T47D (cell line): ENCODE measurements at regions not wholly inside any gene's neighbourhood (a gene's known extent, or its start where the extent isn't known, plus 50 kb on each side); places are given as distances from the start of the nearest gene placed in this dataset.

Experiments
- DNase-seq, 2 experiments: peaks; one replicate each; pipeline versions ENCODE4 v3.0.0 to v3.0.0-alpha.2; 2011 to 2012; ENCODE audit warnings: low read depth in 1 of 2, low spot score in 1 of 2
- JUND ChIP-seq: IDR thresholded peaks from 2 replicates; pipeline ENCODE4 v1.6.1; 2012; ENCODE audit warnings: low read depth
- in situ Hi-C: cut with HindIII; loops from 2 replicates; pipeline ENCODE4 v1.10.0; 2016; ENCODE audit warnings: low sequenced_read_pairs, low pct_unique_long_range_greater_than_20kb

DNA sequence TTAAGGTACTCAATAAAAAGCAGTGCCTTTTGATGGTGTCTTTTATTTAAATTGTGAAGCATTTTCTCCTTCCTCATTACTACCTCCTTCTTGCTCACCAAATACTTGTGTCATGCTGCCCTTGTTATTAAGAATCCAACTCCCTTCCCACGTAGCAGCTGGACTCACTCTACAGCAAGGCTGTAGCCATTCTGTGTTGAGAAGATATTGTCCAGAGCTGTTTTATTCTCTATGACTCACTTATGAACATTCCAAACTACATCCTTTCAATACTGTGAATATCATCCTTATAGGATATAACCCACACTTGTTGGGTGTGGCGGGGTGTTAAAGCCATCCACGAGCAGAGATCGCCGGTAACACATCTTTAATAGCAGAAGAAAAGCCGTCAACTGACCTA lies 1671.5 kb upstream of the SLC10A2 start:
- in situ Hi-C loops, result no loop called here
- no peak for TF ChIP-seq JUND
- DNase-seq, result no peak

DNA sequence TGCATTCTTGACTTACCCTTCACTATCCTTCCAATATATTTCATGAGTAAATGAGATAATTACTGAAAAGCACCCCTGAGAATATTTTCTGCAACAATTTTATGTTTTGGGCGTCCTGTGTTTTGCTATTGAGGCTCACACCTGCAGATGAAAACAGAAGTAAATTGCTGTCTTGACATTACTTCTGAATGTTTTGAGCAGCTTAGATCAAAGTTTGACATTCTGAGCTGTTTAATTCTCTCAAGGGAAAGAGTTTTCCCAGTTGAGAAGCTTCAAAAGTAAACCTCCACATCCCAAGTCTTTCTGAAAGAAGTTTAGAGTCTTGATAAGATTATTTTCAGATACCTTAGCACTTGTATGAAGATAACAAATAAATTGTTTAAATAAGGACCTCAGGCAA lies 1667.2 kb upstream of the SLC10A2 start:
- in situ Hi-C loops, result no loop called here
- no peak for TF ChIP-seq JUND
- no peak for DNase-seq

DNA sequence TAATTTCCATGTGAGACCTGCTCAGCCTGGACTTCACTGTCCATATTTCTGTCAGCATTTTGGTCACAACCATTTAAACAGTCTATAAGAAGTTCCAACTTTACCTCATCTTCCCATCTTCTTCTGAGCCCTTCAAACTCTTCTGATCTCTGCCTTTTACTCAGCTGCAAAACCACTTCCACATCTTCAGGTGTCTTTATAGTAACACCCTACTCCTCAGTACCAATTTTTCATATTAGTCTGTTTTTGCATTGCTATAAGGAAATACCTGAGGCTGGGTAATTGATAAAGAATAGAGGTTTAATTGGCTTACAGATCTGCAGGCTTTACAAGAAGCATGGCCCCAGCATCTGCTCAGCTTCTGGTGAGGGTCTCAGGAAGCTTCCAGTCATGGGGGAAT lies 1648.9 kb upstream of the SLC10A2 start:
- in situ Hi-C loops, result no loop called here
- no peak for DNase-seq
- TF ChIP-seq JUND, result no peak

DNA sequence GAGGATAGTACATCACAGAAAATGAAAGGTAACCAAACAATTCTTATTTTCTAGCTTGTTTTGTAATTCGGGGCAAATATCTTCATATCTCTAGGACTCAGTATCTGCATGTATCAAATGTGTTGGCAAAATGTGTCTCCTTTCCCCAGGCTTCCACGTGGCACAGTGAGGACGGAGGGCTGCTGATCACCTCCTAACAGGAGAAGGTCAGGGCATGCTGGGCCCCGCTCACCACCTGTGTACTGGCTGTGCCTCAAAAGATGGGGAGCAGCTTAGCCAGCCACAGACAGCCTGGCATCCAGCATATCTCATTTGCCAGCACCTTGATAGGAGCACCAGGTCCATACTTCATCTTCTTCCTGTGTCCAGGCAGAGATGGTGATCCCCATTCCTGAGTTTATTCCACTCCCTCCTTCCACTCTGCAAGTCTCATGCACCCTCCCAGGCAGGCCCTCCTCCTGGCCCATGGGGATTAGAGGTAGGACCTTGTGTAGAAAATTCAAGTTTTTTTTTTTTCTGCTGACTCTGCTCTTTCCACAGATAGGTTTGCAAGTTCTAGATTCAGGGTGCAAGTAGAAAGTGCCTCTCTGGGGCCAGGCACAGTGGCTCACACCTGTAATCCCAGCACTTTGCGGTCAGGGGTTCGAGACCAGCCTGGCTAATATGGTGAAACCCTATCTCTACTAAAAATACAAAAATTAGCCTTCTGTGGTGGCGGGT lies 1639.0 kb upstream of the SLC10A2 start:
- DNase-seq, result no peak
- TF ChIP-seq JUND, result no peak
- in situ Hi-C loops, result no loop called here

DNA sequence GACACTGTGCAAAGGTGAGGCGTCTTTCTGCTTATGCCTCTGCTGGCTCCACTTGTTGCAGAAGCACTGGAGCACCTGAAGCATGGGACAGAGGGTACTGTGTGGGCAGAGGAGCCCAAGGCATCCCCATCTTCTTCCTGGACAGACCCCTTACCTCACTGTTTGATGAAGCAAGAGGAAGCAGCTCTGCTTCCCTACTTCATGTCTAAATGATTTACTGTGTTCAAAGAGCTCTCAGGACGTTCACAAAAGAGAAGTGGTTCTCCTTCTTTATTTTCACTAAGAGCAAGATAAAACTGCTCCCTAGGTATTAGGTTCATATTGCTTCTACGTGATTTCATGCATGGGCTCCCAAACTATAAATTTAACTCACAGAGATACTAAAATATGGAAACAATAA lies 1635.4 kb upstream of the SLC10A2 start:
- in situ Hi-C loops, result no loop called here
- no peak for DNase-seq
- TF ChIP-seq JUND, result no peak

DNA sequence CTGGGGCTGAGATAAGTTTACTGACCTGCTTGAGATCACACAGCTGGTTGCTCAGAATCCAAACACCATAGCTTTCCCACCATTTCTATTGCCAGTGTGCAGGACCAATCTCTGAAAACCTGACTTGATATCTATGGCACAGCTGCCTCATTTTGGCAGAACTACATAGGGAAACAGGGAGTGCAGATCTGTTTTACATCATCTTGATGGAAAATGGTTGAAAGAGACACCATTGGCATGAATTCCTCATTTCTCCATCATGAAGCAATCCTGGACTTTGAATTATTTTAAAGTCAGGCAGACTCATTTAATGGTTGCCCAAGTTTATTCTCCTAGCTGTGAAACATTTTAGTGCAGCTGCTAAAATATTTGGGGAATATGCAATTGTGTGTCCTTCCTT lies 1628.2 kb upstream of the SLC10A2 start:
- TF ChIP-seq JUND, result no peak
- in situ Hi-C loops, result no loop called here
- no peak for DNase-seq

DNA sequence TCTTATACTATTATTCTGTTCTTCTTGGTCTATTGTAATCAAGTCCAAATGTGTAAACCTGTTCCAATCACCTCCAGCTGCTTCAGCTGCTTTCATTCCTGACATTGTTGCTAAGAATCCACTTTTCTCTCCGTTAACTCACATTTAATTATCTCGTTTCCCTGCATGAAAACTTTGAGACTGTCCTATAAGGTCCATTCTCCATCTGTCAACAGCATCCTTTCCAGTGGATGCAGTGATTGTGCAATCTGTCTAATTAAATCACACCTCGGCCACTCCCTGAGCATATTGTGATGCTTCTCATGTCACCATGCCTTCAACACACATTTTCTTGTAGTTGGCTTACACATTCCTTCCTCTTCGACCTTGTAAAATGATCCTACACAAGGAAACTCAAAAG lies 1626.9 kb upstream of the SLC10A2 start:
- in situ Hi-C loops, result no loop called here
- TF ChIP-seq JUND, result no peak
- no peak for DNase-seq

DNA sequence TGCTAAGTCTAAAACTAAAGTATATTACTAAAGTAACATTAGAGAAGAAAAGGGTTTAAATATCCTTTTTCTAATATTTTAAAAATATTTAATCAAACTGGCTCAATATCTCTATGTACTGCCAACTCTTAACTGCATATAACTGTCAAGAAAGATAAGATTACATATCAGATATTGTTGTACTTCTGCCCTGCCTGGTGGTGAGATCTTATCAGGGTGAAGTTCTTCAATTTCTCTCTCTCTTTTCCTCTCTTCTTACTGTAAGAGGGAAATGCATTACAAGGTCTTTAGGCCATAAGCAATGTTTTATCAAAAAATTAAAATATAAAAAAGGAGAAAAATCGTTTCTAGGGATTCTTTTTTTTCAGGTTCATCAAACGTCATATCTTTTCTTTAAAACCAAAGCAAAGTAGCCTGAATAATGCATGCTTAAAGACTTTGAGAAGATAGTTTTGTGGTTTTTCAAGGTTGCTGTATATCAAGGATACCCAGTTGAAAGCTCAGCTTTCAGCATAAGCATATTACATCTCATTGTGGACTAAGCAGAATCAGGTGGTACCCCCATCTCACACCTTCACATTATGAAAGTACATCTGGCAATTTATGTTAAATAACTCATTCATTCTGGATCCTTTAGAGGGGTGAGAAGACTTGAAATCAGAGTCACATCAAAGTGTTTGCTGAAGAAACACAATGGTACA lies 1625.7 kb upstream of the SLC10A2 start:
- TF ChIP-seq JUND, result no peak
- in situ Hi-C loops, result no loop called here
- DNase-seq, result no peak

DNA sequence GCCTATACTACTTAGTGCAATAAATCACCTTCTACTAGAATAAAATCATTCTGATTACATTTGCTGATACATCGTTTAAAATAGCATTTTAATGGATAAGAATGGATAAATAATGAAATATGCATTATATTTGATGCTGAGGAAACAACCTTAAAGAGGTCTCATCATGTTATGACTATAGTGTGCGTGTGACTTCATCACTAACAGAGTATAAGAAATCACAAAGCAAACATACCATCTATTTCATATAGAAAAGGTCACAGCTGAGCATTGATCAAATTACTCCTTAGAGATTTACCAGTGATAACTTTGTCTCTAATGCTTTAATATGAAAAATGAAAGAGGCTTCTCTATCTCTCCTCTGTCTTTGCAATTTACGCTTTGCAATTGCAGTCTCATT lies 1620.3 kb upstream of the SLC10A2 start:
- in situ Hi-C loops, result no loop called here
- no peak for DNase-seq
- no peak for TF ChIP-seq JUND

DNA sequence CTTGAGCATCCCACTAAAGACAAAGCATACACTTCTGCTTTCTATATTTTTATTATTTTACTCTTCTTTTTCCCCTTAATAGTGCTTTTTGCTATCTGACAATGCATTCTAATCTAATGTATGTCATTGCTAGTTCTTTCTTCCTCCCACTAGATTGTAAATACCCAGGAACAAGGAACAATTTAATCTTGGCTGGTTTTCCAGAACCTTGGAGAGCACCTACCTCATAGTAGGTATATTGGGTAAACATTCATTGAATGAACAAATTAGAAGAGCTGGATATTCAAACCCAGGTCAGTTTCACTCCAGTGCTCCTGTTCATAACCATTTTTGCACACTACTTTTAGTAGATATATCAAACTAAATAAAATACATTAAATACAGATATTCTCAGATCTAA lies 1617.6 kb upstream of the SLC10A2 start:
- peak in 1 of 2 experiments; percentile 62 for DNase-seq
- no peak for TF ChIP-seq JUND
- in situ Hi-C loops, result no loop called here

DNA sequence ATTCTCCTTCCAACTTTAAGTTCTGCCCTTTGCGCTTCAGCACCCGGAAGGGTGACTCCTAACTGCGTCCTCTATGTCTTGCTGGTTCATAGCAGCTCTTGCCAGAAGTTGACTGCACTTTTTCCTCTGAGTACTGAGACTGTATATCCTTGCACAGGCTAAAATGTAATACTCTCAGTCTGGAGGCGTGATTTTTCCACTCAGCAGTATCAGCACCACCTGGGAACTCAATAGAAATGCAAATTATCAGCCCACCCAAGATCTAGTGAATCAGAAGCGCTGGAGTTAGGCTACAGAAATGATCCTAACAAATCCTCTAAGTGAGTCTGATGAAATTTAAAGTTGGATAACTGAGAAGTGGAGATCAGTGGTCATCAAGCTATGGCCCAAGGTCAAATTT lies 1611.9 kb upstream of the SLC10A2 start:
- DNase-seq, result no peak
- no peak for TF ChIP-seq JUND
- in situ Hi-C loops, result no loop called here

DNA sequence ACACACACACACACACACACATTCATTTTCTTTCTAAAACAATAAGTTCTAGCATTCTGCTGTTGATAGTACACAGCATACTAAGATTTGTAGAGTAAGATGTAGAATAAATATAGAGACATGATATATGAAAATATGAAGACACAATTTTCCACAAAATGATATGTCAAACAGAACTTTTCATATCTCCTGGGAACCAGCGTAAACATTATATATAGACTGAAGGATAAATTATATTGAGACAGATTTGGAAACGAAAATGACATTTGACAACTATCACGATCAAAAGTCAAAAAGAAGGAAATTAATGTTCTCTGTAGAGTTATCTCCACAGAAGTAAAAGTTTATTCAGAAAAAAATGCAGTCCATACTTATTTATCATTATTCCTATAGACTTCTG lies 1605.7 kb upstream of the SLC10A2 start:
- in situ Hi-C loops, result no loop called here
- DNase-seq, result no peak
- no peak for TF ChIP-seq JUND

DNA sequence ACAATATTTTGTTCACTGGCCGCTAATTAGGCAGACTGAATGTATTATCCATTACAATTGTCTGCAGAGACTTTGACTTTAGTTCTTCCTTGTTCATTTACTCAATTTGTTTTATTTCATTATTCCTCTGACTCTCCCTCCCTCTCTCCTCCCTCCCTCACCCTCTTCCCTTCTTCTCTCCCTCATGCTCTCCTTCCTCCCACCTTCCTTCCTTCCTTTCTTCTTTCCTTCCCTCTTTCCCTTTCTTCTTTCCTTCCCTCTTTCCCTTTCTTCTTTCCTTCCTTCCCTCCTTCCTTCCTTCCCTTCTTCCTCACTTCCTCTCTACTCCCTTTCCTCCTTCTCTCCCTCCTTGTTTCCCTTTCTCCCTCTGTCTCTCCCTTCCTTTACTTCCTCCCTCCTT lies 1591.0 kb upstream of the SLC10A2 start:
- no peak for DNase-seq
- in situ Hi-C loops, result no loop called here

DNA sequence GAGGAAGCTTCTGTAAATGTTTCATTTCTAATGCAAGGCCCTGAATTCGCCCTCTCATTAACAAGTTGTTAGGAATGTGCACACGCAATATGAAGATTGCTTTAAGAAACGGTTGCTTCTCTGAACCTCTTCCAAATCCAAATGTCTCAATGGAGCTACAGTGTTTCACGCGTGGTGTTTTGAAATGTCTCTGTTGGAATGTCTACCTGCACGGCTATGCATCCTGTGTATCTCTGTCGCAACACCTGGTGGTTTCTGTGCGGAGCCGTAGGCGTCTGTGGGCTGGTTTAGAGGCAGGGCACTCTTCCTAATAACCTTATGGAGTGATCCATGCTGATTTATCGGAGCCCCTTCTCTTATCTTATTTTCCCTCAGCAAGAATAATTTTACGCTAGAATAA lies 1584.2 kb upstream of the SLC10A2 start:
- in situ Hi-C loops, result no loop called here
- DNase-seq, result peak in 1 of 2 experiments; percentile 16
- no peak for TF ChIP-seq JUND

More for the DNA sequence above, 1591.0 kb upstream of the SLC10A2 start:
- no peak for TF ChIP-seq JUND
